HG02798 (cell line): ENCODE measurements at regions not wholly inside any gene's neighbourhood (a gene's known extent, or its start where the extent isn't known, plus 50 kb on each side); places are given as distances from the start of the nearest gene placed in this dataset.
A peak's percentile ranks its signal among the peaks of the same experiment; 100 is the strongest.

Experiments
- ATAC-seq: cut with Tn5 transposase; IDR thresholded peaks from one replicate; pipeline ENCODE4 v1.9.1; 2021; ENCODE audit warnings: mild to moderate bottlenecking; ENCODE audit not compliant: unreplicated experiment, poor library complexity

DNA sequence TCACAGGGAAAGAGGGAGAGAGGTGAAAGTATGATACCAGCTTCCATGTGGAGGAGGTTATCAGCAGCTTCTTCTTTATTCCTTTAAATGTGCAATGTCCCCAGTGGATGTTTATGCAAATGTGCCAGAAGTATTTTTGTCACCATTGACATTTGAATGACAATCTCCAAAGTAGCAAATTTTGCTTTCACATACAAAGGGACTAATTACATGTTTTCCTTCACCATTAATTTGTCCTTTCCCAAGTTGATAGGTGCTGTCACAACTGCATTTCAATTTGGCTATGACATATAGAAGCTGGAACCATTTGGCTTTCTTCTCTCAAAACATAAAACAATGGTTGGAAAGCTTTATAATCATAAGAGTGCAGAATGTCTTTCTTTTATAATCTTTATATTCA, 469.0 kb upstream of the NWD2 start:
- ATAC-seq = no peak

DNA sequence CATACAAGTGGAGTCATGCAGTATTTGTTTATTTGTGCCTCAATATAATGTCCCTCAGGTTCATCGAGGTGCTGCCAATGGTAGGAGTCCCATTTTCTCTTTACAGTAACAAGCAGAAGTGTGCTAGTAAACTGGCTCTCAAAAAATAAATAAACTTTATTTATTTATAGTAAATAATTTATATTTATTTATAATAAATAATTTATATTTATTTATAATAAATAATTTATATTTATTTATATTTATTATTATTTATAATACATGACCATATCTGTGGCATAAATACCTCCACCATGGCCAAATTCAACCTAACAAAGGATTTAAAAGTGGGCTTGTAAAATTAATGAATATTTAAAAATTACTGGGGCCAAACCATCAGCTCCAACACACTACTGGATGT, 464.9 kb upstream of the NWD2 start:
- ATAC-seq = no peak

DNA sequence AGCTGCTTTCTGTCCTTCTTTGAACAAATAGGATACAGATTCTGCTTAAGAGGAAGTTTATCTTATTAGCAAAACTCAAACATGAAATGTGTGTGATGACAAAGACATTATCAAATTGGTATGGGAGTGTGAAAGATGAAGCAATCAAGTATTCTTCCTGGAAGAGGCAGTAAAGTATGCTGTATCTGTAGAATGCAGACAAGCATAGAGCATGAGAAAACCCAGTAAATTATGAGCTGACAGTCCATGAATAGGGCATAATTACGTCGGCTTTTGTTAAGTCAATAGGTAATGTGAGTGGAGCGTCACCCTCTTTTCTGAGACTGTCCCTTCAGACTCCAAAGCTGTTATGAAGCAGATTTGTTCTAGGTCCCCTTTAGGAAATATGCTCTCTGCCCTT, 458.6 kb upstream of the NWD2 start:
- ATAC-seq = no peak

DNA sequence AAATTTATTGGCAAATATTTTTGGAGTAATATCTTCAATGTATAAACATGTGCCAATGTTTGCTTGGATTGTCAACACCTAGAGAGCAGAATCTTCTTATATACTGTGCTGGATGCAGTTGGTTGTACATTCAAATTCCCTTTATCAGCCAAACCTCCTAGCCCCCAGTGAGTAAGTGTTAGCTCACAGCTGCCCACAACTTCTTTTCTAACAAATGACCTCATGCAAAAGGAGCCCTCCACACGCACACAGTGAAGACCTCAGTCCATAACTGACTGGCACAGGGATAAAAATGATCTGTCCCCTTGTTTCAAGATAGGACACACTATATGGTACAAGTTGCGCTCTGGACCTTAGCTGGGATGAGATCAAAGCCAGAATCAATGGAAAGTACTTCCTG, 458.0 kb upstream of the NWD2 start:
- no peak for ATAC-seq

DNA sequence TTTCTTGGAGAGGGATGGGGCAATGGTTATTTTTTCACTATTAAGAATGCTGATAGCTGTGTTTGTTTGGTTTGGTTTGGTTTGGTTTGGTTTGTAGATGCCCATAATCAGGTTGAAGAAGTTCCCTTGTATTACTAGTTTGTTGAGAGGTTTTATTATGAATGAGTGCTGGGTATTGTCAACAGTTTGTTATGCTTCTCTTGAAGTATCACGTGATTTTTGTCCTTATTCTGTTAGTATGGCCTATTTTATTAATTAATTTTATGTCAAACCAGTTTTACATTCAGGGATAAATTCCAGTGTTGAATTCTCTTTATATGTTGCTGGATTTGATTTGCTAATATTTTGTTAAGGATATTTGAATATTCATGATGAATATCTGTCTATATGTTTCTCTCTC, 449.8 kb upstream of the NWD2 start:
- no peak for ATAC-seq

DNA sequence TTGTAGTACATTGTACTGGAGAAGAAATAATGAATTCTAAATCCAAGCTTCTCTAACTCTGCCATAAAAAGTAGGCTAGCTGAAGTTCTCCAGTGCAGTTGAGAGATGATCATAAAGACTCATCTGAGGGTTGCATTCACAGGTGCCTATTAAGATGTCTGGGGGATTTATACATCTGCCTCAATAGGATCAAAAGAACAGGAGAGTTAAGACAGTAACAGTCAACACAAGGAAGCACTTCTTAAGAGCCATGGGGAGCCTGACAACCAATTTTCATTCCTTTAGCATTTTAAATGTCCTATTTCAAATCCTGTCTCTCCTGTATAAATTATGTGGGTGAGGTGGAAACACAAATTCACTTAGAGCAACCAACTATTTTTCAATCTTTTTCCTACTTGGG, 432.4 kb upstream of the NWD2 start:
- no peak for ATAC-seq

DNA sequence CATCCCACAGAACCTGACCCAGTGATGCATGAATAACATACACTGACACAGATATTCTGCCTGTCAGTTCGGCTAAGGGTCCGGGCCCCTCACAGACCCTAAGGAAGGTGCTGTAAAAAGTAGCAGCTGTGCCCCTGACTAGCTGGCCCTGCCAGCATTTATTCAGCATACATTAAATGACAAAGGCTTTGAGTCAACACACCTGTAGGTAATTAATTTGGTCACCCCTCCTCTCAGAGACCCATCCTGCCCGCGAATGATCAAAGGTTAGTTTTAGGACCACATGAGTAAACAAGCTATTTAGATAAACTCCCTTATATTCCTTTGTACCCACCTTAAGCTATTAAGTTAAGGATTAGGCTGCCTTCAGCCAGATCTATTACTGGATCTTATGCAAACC, 429.0 kb upstream of the NWD2 start:
- ATAC-seq = no peak

DNA sequence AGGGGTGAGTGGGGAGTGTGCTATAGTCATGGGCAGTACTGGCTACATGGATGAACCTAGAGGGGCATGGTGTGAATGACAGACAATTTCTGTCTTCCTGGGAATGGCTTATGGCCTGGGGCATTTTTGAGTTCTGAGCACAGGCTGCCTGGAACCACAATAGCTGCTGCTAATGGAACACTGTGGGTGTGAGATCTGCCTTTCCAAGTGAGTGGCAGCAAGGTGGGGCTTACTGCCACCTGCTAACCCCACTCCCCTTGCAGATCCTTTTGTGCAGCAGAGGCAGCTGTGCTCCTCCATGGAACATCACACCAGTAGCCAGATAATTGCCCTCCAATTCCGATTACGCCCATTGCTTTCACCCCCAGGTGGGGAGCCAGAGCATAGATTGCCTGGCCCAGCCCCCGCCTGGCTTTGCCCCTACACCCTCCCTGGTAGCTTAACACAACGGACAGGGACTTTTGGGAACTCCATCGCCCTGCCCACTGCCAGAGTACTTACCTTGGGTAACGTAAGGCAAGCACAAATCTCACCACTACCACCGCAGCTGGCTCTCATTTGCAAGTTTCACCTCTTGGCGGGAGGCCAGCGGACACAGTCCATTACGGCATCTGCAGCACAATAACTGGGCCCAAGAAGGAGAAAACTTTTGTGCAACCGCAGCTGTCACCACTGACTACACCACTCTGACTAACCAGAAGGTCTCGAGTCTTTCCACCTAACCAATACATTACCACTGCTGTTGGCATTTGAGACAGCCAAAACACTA, 421.2 kb upstream of the NWD2 start:
- peak; percentile 39 for ATAC-seq

DNA sequence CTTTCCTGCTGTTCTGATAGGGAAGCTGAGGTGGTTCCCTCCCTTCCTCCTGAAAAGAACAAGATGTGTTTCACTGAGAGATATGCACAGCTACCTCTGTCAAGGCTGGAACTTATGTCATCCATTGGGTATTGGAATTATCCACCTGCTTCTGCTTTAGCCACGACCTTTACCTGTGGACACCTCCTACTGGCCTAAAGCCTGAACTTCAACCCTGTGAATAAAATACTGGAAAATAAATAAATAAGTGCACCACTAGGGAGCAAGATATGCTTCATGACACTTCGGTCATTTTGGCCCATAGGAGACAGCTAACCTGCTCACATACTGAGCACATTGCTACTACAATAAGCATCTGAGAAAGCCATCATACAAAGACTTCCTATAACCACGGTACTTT, 419.9 kb upstream of the NWD2 start:
- no peak for ATAC-seq

DNA sequence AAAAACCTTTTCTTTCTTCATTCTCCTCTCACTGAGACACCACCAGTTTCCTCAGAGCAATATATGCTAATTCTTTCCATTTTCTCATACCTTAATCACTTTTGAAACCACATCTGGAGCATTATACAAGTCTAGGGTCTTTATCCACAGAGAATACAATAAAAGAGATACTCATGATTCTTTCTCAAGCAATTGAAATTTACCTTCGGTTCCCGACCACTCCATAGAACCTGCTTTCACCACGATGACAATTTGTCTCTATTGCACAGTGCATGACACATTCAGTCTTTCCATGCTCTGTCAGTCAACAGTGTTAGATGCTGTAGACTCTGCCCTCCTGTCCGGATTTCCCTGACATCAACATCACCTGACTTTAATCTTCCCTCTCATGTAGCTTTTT, 409.3 kb upstream of the NWD2 start:
- ATAC-seq = peak; percentile 44

DNA sequence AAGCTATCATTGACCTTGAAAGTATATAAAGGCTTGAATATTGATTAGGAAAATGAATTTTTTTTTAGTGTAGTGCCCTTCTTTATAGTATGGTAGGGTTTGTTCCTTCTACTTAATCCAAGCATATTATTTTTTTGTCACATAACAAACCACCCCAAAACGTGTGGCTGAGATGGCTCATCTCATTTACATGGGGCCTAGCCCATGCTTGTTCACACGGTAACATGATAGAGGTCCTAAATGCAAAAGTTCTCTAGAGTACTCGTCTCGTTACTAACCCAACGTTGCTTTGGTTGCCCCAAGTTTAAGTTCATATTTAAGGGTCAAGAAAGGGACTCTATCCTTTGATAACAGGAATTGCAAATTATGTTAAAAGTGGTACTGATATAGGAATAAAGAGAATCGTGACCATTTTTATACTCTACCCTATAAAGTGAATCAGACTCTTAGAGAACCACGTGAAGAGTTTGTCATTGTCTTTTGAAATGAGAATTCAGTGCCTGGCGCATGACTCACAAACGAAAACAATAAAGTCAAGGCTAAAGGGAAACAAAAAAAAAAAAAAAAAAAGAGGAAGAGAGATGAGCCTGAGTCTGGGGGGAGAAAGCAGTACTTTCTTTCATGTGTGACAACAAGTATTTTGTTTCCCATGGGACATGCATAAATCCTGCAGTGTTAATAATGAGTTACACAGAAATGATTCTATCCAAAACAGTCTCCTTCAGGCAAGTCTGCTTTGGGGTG, 402.8 kb upstream of the NWD2 start:
- ATAC-seq = peak; percentile 67

DNA sequence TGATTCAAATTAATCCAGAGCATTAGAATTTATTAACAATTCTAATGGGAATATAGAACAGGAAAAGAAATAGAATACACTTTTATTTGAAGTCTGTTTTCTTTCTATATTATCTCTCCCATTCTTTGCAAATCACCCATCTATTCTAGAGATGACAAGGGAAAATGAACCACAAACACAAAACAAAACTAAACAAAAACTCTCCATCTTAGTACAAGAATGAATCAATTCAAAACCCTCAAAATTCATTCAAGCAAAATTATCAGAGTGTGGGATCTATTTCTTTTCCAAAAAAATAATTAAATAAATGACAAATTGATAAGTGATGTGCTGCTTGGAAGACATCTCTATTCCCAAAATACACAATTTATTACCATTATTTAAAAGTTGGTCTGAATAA, 400.1 kb upstream of the NWD2 start:
- ATAC-seq = no peak

DNA sequence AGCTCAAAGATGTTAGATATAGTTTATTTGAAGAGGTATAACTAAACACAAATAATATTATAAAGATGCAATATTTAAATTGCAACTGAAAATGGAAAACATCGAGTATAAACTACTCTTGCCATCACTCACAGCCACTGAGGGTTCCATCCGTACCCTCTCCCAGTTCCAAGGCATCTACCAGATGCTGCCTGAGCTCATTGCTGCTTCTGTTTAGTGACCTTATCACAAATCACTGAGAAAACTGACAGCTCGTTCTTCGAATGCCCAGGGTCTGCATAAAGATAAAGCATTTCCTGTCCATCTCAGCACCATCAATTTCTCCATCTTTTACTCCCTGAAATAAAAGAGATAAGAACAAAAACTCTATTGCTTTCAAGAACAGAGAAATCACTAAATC, 391.7 kb upstream of the NWD2 start:
- ATAC-seq = no peak

DNA sequence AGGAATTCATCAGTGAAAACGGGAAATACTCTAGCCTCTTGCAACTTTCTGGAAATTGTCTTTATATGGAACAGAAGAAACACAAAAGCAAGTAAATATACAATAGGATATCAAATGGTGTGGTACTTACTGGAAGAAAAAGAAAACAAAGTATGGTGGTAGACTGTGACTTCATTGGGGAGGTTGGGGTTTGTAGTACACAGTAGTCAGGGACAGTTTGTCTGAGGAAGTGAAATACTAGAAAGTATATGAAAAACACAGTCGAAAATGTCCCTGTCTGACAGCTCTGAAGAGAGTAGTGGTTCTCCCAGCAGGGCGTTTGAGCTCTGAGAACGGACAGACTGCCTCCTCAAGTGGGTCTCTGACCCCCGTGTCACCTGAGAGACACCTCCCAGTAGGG, 390.0 kb upstream of the NWD2 start:
- peak; percentile 96 for ATAC-seq

DNA sequence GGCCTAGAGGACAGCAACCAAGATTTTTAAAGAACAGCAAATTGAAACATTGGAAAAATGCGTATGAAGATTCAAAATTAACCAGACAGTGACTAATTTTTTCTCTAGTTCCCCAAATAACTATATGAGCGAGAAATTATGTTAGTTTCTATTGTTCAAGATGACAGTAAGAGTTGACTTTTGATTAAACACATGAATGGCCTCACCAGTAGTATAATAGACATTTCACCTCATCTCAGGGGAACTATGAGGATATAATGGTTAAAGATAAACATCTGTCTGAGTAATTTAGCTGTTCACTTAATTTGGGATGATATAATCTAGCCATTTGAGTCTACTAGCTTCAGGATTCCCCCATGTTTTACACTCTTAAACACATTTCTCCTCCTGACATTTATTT, 380.9 kb upstream of the NWD2 start:
- ATAC-seq = no peak

DNA sequence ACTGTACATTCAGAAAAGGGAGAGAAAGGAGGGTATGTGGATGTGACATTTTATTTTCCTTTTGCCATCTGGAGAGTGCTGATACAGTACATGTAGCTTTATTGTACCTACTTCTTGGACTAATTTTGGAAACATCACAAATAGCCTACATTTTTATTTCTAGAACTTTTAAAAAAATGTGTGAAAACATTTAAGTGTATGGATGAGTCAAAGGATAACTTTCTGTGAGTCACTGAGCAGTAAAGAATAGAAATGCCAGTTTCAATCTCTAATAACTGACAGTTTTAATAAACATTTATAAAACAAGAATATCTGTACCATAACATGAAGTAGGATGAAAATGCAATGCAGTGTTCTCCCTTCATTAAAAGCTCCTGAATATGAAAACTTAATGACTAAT, 374.4 kb upstream of the NWD2 start:
- peak; percentile 57 for ATAC-seq

DNA sequence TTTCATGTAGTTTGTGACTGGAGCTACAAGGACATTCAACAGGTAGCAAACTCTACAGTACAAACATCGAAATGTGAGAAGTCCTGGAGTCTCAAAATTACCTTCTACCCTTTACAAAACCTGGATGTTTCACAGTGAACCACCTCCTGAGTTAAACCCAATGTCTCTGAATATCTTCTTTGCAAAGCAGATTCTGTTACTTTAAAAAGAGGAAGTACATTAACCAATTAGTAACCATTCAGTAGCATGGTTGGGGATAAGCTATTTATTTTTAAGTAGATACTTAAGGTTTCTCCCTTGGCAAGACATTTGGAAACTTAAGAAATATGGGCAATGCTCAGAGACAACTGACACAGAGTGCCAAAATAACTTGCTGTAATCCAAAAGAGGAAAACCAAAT, 371.9 kb upstream of the NWD2 start:
- ATAC-seq = peak; percentile 55

DNA sequence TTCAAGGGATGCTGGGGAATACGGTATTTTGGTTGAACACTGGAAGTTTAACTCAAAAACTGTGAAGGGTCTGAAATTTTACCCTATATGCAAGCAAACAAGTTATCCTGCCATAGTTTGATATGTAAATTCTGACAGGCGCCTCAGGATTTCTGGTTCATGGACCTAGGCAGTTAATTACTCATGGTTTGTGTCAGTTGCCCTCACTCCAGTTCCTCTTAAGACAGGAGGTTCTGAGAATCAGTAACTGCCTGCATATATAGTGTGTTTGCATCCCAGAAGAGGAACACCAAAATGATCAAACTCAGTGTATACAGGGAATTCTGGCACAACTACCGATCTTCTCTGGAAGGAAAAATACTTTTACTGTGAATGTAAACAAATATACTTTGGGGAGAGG, 360.4 kb upstream of the NWD2 start:
- ATAC-seq = no peak

DNA sequence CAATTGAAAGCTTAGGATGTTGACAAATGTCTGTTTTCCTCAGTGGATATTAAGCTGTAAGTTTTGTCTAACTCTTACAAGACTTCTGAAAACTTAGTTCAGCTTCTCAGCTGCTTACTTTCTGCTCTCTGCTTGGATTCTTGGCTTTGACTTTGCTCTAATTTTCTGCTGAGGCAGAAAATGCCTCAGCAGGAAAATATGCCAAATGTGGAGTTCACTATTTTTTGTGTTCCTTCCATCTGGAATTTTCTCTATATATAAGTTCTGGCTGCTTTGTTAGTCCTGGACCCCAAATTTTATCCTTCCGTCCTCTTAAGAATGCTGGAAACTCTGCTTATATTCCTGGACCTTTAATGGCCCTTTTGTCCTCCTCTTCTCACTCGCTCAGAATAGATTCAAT, 352.6 kb upstream of the NWD2 start:
- no peak for ATAC-seq

DNA sequence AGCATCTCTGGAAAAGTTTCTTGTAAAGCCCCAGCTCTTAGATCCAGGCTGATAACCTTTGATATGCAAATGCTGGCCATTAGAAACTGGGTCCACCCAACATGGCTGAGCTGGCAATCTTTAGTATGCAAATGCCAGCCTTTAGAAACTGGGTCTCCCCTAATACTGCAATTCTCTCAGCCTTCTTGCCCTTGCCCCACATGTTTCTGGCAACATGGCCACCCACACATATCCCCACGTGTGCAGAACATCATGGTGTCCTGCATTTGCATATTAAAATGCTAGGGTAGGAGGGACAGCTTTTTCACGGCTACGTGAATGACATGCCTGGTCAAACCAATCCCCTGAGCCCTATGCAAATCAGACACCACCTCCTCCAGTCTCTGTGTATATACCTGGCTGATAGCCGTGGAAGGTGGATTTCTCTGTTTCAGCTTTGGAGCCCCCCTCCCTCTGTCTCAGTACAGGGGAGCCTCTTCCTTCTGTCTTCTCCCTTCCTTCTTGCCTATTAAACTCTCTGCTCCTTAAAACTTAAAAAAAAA, 344.0 kb upstream of the NWD2 start:
- no peak for ATAC-seq

DNA sequence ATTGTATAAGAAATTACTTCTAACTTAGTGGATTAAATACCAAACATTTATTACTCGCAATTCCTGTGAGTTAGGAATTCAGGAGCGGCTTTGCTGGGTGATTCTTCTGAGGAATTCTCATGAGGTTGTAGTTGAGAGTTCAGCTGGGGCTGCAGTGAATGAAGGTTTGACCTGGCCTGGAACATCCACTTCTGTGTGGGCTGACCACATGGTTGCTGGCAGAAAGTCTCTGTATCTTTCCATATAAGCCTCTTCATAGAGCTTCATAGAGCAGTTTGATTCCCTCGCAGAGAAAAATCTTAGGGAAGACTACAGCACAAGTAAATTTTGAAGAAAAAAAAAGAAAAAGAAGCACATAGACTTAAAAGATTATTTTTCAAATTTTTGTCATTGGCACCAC, 339.7 kb upstream of the NWD2 start:
- no peak for ATAC-seq

DNA sequence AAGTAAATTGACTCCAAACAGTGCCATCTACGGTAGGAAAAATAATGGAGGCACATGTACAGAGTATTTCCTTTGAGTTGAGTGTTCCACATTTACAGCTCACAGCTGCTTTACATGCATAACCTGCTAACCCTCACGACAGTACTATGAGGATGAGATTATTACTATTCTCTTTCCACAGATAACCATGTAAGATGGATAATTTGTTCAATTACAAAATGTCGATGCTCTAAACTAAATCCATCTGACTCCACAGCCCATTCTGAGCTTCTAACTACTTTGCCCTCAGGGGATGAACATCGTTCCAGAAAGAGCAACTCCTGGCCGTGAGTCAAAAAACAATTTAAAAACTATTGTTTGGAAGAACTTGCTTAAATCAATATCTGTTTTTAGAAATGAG, 330.4 kb upstream of the NWD2 start:
- no peak for ATAC-seq
